ENCODE measurements at regions not wholly inside any gene's neighbourhood (a gene's known extent, or its start where the extent isn't known, plus 50 kb on each side); places are given as distances from the start of the nearest gene placed in this dataset.

- H3K27me3 ChIP-seq (ENCODE audit: control insufficient read depth, insufficient read depth, low read length) = no peaks in the 10 kb centered on the region
- TF ChIP-seq, protein P1, sequence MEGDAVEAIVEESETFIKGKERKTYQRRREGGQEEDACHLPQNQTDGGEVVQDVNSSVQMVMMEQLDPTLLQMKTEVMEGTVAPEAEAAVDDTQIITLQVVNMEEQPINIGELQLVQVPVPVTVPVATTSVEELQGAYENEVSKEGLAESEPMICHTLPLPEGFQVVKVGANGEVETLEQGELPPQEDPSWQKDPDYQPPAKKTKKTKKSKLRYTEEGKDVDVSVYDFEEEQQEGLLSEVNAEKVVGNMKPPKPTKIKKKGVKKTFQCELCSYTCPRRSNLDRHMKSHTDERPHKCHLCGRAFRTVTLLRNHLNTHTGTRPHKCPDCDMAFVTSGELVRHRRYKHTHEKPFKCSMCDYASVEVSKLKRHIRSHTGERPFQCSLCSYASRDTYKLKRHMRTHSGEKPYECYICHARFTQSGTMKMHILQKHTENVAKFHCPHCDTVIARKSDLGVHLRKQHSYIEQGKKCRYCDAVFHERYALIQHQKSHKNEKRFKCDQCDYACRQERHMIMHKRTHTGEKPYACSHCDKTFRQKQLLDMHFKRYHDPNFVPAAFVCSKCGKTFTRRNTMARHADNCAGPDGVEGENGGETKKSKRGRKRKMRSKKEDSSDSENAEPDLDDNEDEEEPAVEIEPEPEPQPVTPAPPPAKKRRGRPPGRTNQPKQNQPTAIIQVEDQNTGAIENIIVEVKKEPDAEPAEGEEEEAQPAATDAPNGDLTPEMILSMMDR (IDR thresholded peaks at IDR 0.05) = no peak
- no peak overlapping the region for H3K4me3 ChIP-seq (ENCODE audit: low read depth, low read length)
- no peaks in the 10 kb centered on the region for H3K36me3 ChIP-seq (ENCODE audit: control insufficient read depth, insufficient read depth, low read length)
- H3K79me2 ChIP-seq = no peaks in the 10 kb centered on the region
- no peaks in the 10 kb centered on the region for H3K9me3 ChIP-seq (ENCODE audit: control insufficient read depth, low read length)
- H3K9ac ChIP-seq = no peak overlapping the region
- H3K4me1 ChIP-seq = no peaks in the 10 kb centered on the region
- H2AFZ ChIP-seq = no peak overlapping the region
- no peak overlapping the region for H3K4me2 ChIP-seq (ENCODE audit: low read length)
- H3K27ac ChIP-seq = no peak overlapping the region
Observed at GRCh38 chr2:236394571-236394970, 130.4 kb upstream of the ASB18 start.

GRCh38 chr2:236395067-236395466 is 130.9 kb upstream of the ASB18 start:
- Histone ChIP-seq H3K4me3 (ENCODE audit: low read depth, low read length) (no peak overlapping the region), H3K27ac (no peak overlapping the region), H3K36me3 (ENCODE audit: control insufficient read depth, insufficient read depth, low read length) (no peaks in the 10 kb centered on the region), H3K4me1 (no peaks in the 10 kb centered on the region), H3K27me3 (ENCODE audit: control insufficient read depth, insufficient read depth, low read length) (no peaks in the 10 kb centered on the region), H3K4me2 (ENCODE audit: low read length) (no peak overlapping the region), H3K9ac (no peak overlapping the region), H3K9me3 (ENCODE audit: control insufficient read depth, low read length) (no peaks in the 10 kb centered on the region), H3K79me2 (no peaks in the 10 kb centered on the region), H2AFZ (no peak overlapping the region)
- TF ChIP-seq, protein P1 (IDR thresholded peaks at IDR 0.05) = no peak

DNA sequence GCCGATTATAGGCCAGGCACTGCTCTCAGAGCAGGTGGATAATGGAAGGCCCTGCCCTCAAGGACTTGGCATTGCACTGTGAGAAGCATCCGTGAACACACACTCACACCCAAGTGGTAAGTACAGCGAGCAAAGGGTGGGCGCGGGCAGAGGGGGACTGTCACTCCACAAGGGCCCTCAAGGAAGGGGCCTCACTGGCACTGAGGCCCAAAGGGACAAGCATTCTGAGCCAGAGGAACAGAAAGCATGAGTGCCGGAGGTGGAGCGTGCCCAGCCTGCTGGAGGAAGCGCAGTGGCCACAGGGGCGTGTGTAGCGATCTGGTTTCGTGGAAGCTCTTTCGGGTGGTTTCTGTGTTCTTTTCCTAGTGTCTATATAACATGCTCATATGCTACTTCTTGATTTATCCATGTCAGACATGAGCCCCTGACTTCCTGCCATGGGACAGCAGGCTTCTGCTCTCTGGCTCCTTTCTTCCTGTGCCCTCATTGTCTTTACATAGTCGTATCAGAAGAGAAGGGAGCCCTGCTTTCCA is 132.7 kb upstream of the ASB18 start:
- Histone ChIP-seq H3K27ac (no peak overlapping the region), H3K9ac (no peak overlapping the region), H3K9me3 (ENCODE audit: control insufficient read depth, low read length) (no peaks in the 10 kb centered on the region), H3K36me3 (ENCODE audit: control insufficient read depth, insufficient read depth, low read length) (no peaks in the 10 kb centered on the region), H2AFZ (no peak overlapping the region), H3K4me3 (ENCODE audit: low read depth, low read length) (no peak overlapping the region), H3K27me3 (ENCODE audit: control insufficient read depth, insufficient read depth, low read length) (no peaks in the 10 kb centered on the region), H3K79me2 (no peaks in the 10 kb centered on the region), H3K4me2 (ENCODE audit: low read length) (no peak overlapping the region), H3K4me1 (no peaks in the 10 kb centered on the region)
- TF ChIP-seq, protein P1 (IDR thresholded peaks at IDR 0.05) = no peak

- H3K79me2 ChIP-seq = no peaks in the 10 kb centered on the region
- H2AFZ ChIP-seq = no peak overlapping the region
- no peak overlapping the region for H3K4me2 ChIP-seq (ENCODE audit: low read length)
- no peak overlapping the region for H3K9ac ChIP-seq
- TF ChIP-seq, protein P1 (IDR thresholded peaks at IDR 0.05) = no peak
- no peak overlapping the region for H3K4me3 ChIP-seq (ENCODE audit: low read depth, low read length)
- H3K27me3 ChIP-seq (ENCODE audit: control insufficient read depth, insufficient read depth, low read length) = no peaks in the 10 kb centered on the region
- no peaks in the 10 kb centered on the region for H3K36me3 ChIP-seq (ENCODE audit: control insufficient read depth, insufficient read depth, low read length)
- H3K9me3 ChIP-seq (ENCODE audit: control insufficient read depth, low read length) = no peaks in the 10 kb centered on the region
- no peak overlapping the region for H3K27ac ChIP-seq
- H3K4me1 ChIP-seq = no peaks in the 10 kb centered on the region
Observed at GRCh38 chr2:236397681-236398080, 133.5 kb upstream of the ASB18 start.

DNA sequence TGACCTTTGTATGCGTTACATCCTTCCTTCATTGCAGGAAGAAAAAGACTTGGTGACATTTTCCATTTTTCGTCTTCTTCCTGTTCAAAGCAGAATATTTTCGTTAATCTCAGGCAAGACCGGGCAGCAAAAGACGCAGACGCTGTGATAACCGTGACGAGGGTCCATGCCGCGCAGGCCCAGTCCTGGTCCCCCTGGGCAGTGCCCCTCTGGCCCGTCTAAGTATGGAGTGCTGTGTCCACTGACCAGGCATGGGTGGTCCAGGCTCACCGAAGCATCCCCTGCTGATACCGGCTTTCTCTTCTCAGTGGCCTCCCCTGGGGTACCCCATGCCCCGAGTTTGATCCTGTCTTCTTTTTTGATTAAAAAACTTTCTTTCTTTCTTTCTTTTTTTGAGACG is 135.2 kb upstream of the ASB18 start:
- no peak overlapping the region for H3K9ac ChIP-seq
- no peak overlapping the region for H3K4me2 ChIP-seq (ENCODE audit: low read length)
- no peaks in the 10 kb centered on the region for H3K4me1 ChIP-seq
- no peaks in the 10 kb centered on the region for H3K9me3 ChIP-seq (ENCODE audit: control insufficient read depth, low read length)
- TF ChIP-seq, protein P1 (IDR thresholded peaks at IDR 0.05) = no peak
- H3K36me3 ChIP-seq (ENCODE audit: control insufficient read depth, insufficient read depth, low read length) = no peaks in the 10 kb centered on the region
- H3K79me2 ChIP-seq = no peaks in the 10 kb centered on the region
- no peak overlapping the region for H3K4me3 ChIP-seq (ENCODE audit: low read depth, low read length)
- no peak overlapping the region for H3K27ac ChIP-seq
- no peaks in the 10 kb centered on the region for H3K27me3 ChIP-seq (ENCODE audit: control insufficient read depth, insufficient read depth, low read length)
- H2AFZ ChIP-seq = no peak overlapping the region

Measured in parathyroid adenoma (tissue), 2 donors.